GM10266 (cell line): ENCODE measurements at regions not wholly inside any gene's neighbourhood (a gene's known extent, or its start where the extent isn't known, plus 50 kb on each side); places are given as distances from the start of the nearest gene placed in this dataset.

Experiments
- DNase-seq: peaks from one replicate; pipeline ENCODE4 v3.0.0; 2012; ENCODE audit errors: extremely low spot score
- CTCF ChIP-seq: IDR thresholded peaks from 2 replicates; pipeline ENCODE4 v1.5.1; 2012; ENCODE audit warnings: mild to moderate bottlenecking, low read depth; ENCODE audit not compliant: control insufficient read depth, insufficient read depth; ENCODE audit errors: missing control alignments

GRCh38 chr12:88251798-88252197 lies 109.7 kb downstream of the TMTC3 start:
- TF ChIP-seq CTCF: no peak
- DNase-seq: no peak

GRCh38 chr12:88253371-88253978 lies 111.4 kb downstream of the TMTC3 start:
- no peak for DNase-seq
- TF ChIP-seq CTCF: no peak

GRCh38 chr12:88255224-88255623 lies 113.1 kb downstream of the TMTC3 start:
- no peak for DNase-seq
- TF ChIP-seq CTCF: no peak

- DNase-seq: no peak
- no peak for TF ChIP-seq CTCF
These were observed 113.7 kb downstream of the TMTC3 start for GRCh38 chr12:88255847-88256246.

- no peak for DNase-seq
- no peak for TF ChIP-seq CTCF
These were observed 116.3 kb downstream of the TMTC3 start for GRCh38 chr12:88258396-88258795.

- no peak for TF ChIP-seq CTCF
- no peak for DNase-seq
These were observed 124.8 kb downstream of the TMTC3 start for GRCh38 chr12:88266806-88267360.

- no peak for TF ChIP-seq CTCF
- no peak for DNase-seq
These were observed 125.5 kb downstream of the TMTC3 start for GRCh38 chr12:88267630-88268029.
